NCI-H774 (cell line): ENCODE measurements at regions not wholly inside any gene's neighbourhood (a gene's known extent, or its start where the extent isn't known, plus 50 kb on each side); places are given as distances from the start of the nearest gene placed in this dataset.
"Not testable (repeated sequence)": the region's sequence is repeated elsewhere in the genome, so short reads cannot be mapped to it uniquely, and the experiment has no call there.

Experiments used
- DNase-seq: peaks from one replicate; lab custom pipeline; 2025; lab: John Stamatoyannopoulos, UW

DNA sequence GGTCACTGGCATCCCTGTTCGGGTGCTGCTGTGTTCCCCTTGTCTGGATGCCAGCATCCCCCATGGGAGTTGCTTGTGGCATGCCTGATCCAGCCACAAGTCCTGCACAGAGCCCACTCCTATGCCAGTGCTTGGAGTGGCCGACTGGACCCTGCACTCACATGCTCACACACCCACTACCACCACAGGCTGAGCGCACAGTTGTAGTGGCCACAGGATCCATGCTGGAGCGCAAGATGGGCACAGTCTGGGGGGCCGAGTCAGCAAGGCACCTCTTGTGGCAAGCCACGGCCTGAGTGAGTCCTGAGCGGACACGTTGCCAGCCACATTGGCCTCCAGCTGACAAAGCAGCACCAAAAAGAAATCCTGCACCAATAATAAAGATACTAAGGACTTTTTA, 661.6 kb upstream of the TMPRSS15 start:
- DNase-seq, result no peak

DNA sequence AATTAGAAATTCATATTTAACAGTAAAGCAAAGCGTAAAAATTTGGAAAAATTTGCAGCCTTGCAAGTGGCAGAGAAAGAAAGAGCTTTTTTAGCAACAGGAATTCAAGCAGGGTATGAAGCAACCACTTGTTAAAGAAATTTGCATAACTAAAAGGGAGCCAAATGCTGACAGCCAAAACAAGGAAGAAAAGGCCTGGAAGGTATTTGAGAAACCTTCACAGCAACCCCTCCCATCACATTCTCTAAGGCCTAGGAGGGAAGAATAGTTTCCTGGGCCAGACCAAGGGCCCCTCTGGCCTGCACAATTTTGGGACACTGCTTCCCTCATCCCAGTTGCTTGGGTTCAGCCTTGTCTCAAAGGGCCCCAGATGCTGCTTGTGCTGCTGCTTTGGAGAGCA, 672.4 kb upstream of the TMPRSS15 start:
- DNase-seq, result no peak

DNA sequence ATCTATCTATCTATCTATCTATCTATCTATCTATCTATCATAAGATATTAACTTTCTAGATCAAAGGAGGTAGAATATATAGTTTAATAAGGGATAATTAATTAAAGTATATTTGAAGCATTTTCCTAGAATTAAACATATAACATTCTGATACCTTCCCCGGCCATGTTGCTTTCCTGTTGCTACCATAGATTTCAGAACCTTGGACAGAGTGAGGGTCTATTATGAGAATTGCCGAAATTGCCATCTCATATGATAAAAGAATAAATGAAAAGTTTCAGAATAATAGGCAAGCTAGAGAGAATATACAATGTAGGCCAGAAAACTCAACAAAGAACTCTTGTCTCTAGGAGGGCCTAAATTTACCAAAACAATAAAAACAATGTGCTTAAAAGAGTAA, 706.1 kb upstream of the TMPRSS15 start:
- DNase-seq, result no peak

DNA sequence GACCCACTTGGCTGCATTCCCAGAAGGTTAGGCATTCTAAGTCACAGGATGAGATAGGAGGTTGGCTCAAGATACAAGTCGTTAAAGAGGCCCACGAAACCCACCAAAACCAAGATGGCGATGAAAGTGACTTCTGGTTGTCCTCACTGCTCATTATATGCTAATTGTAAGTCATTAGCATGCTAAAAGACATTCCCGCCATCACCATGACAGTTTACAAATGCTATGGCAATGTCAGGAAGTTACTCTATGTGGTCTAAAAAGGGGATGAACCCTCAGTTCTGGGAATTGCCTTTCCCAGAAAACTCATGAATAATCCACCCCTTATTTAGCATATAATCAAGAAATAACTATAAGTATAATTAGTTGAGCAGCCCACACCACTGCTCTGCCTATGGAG, 715.7 kb upstream of the TMPRSS15 start:
- not testable (repeated sequence) for DNase-seq

DNA sequence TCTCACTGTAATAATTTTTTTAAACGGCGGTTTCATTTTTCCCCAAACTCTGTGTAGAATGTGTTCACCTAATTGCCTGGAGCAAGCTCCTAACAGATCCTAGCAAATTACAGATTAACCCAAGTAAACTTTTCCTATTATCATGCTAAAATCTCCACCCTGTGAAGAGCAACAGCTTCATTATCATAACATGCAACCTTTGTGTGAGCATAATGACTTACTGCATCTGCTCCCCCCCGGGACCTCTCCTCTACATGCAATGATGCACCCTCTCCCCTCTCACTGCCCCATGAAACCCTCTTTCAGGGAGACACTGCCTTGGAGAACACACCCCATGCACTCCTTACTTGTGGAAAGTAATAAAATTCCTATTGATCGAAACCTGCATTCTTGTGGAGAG, 717.0 kb upstream of the TMPRSS15 start:
- DNase-seq, result no peak

DNA sequence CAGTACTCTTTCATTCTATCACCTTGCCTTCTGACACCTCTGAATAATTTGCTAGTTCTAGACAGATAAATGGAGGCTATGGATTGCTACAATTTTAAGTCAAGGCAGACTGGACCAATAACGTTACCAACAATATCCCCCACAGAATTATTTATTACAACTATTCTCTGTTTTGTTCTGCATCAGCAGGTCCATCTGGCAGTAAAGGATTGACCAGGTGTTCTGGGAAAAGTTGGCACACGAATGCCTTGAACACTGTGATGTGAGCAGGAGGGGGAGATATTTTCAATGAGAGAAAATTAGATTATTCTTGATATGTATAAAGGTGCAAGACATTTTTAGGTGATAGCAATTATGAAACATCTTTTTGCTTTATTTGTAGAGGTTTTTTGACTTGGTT, 718.8 kb upstream of the TMPRSS15 start:
- DNase-seq, result no peak

DNA sequence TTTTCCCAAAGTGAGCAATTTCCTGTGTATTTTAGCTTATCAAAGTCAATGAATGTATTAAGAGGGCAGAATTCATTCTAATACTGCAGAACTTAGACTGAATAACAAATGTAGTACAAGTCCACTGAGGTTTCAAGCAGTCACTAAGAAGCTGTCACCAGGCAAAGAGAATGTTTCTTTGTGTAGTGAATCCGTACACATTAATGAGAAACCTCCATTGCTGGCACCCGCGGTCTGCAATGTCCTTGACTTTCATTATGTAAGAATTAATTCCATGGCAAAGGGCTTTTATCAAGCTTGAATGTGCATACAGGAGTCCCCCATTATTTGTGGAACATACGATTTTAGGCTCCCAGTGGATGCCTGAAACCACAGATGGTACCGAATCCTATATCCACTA, 719.5 kb upstream of the TMPRSS15 start:
- no peak for DNase-seq

DNA sequence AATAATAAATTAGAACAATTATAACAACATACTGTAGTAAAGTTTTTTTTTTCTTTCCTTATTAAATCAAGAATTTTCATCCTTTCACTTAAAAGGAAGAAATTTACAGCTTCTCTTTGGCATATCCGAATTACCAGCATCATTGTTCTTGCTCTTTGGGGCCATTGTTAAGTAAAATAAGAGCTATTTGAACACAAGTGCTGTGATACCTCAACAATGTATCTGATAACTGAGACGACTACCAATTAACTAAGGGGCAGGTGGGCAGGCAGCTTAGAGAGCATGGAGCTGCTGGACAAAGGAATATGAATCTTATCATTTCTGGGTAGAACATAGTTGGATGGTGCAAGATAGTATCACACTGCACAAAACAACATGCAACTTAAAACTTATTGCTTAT, 719.9 kb upstream of the TMPRSS15 start:
- DNase-seq, result no peak

DNA sequence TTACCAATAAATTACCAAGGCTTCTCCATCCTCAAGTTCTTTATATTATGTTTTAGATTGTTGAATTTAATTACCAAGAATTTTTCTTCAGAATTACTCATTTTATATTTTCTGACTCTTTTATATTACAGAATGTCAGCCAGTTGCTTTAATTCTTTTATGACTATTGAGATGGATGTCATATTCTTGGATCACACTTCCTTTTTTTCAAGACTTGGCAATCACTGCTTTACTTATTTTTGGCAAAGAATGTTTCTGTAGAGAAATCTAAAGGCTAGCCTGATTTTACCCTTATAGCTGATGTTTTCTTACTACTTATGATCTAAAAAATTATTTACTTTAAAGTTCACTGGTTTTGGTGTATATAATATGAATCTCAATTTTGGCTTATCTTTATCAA, 721.1 kb upstream of the TMPRSS15 start:
- no peak for DNase-seq

DNA sequence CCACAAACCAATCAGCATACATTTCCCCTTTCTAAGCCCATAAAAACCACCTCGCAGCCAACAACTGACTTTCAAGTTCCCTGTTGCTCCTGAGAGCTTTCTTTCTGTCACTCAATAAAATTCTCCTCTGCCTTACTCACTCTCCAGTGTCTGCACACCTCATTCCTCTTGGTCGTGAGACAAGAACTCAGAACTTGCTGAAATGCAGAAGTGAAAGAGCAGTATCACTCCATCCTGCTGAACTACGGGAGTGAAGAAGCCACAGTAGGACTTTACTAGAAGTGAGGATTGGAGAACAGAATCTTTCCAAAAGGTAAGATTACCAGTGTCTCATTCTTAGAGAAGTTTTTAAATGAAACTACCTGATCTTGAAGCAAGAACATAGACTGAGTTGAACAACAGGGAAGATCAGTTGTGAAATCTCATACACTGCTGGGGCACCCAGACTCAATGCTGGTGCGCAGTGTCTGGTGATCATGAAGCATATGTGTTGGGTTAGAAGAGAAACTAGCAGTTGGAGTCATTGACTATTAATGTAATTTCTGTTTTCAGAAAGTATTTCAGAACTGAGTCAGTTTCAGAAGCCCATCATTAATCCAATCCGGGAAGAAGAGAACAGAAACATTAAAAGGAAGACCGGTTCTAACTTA, 726.9 kb upstream of the TMPRSS15 start:
- DNase-seq, result no peak

DNA sequence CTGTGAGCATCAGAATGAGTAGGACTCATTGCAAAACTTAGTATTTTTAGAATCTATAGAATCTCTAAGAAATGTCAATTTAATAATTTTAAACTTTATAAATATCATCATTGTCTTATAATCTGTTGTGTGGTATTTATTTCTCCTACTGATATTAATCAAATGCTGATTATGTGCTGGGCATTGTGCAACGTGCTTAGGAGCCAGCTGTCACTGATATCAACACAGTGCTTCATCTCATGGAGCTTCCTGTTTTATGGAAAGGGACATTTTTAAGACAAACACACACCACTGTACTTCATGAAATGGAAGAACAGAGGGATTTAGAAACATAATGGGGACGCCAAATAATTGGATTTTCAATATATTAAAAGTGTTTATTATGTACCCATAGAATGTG, 737.9 kb upstream of the TMPRSS15 start:
- no peak for DNase-seq

DNA sequence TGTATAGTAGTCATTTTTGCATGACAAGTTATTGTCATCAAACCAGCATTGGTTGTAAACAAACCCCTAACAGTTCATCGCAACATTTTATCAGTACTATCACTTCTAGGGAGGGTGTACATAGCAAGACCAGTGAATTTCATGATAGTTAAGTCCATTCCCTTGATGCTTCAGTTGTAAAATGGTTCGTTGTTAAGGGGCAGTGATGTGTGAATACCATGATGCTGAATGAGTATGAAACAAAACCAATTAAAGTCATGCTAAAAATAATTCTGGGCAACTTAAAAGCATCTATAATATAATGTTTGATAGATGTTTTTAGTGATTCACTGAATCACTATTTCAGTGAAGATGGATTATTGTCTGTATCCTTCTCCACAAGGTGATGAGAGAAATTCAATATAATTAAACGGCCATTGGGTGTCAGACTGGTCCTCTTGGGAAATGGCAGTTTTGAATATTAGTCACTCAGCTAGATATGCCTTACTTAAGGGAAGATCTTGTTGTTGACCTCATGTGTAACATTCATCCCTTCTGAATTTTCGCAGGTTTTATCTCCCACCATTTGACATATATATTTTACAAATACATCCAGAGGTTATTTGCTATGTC, 742.2 kb upstream of the TMPRSS15 start:
- DNase-seq, result no peak

DNA sequence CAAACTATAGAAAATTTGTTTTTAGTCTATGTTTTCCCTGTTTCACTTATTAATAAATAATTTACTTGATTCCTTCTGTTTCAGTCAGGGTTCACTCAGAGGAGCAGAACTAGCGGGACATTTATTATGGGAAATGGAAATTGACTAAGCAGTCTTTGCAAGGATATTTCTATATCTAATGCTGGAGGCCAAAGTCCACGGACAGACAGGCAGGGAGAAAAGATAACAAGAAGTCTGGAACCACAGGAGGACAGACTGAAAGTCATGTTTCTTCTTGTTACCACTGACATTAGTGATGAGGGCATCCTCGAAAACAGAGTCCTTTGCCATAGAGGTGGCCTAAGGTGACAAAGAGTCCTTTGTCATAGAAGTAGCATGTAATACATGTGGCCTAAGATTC, 744.5 kb upstream of the TMPRSS15 start:
- DNase-seq, result no peak

DNA sequence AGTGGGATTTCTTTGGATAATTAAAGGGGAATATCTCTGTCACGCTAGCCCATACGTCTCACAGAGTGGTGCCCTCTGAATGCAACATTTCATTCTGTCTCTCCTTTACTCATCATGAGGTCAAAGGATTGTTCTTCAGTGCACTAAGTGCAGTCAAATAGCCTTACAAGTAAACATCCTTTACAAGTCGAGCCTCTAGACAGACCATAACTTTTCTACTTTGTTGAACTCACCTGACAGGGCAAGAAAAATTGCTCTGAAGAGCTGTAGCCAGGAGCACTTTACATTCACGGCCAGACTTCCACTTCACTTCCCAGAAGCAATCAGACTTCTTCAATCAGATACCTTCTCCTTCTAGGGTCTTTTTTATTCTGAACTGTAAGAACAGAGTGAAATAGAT, 768.0 kb upstream of the TMPRSS15 start:
- DNase-seq, result no peak

DNA sequence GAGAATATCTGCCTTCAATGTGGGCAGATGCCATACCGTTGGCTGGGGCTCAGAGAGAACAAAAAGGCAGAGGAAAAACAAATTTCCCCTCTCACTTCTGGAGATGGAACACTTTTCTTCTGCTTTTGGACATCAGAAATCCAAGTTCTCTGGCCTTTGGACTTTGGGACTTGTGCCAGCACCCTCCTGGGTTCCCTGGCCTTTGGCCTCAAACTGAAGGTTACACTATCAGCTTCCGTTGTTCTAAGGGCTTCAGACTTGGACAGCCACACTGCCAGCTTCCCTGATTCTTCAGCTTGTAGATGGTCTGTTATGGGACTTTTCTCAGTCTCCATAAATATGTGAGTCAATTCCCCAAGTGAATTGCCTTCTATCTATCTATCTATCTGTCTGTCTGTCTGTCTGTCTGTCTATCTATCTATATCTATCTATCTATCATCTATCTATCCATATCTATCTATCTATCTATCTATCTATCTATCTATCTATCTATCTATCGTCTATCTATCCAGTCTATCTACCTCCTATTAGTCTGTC, 778.1 kb upstream of the TMPRSS15 start:
- no peak for DNase-seq

DNA sequence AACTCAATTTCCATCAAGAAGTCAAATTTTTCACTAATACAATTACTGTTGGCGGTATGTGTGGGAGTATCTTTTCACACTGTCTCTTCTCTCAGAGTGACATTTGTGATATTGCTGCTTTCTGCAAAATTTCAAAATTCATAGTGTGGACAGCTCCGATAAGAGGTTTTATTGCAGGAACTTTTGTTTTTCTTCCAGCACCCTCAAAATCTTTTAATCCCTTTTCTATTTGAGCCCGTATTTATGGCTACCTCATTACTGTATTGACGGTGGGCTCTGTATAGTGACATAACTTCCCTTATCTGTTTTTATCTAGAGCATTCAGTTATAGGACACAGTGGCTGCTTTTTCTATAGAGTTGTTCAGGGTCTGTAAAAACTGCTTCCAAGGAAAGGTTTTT, 794.4 kb upstream of the TMPRSS15 start:
- DNase-seq, result no peak

DNA sequence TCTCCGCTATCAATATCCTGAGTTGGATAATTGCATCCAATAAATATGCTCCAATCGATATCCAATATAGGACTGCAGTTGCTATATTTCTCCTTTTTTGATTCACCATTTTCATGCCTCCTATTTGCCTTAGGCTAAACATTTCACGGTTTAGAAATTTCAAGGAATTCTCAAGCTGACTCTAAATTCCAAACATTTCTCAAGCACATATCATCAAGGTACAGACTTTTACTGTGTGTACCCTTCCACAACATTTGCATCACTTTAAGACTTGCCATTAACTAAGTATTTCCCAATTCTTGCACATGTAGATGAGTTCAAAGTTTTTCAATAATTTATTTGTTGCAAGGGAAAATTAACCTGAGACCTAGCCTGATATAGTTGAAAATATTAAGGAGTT, 795.2 kb upstream of the TMPRSS15 start:
- DNase-seq, result no peak

DNA sequence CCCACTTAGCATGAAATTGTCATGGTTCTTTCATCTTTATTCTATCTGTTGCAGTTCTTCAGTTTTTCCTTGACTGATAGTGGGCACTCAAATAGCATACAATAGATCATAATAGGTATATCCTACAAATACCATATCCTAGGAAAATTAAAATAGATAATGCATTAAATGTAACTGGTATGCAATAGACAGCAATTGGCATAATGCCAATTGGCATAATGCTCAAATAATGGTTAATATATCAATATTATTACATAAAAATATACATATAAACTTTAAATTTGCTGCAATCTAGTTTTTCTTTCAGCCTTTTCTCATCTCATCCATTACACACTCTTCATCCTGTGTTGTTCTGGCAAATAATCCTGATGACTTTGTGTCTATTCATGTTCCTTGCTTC, 814.6 kb upstream of the TMPRSS15 start:
- DNase-seq, result no peak

DNA sequence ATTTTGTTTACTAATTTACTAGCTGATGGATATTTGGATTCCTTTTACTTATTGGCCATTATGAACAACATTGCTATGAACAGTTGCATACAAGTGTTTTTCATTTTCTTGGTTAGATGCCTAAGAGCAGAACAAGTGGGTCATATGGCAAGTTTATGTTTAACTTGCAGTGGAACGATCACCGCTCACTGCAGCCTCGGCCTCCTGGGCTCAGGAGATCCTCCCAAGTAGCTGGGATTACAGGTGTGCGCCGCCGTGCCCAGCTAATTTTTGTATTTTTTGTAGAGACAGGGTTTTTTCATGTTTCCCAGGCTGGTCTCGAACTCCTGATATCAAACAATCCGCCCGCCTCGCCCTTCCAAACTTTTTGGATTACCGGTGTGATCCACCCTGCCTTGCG, 820.5 kb upstream of the TMPRSS15 start:
- DNase-seq, result no peak

DNA sequence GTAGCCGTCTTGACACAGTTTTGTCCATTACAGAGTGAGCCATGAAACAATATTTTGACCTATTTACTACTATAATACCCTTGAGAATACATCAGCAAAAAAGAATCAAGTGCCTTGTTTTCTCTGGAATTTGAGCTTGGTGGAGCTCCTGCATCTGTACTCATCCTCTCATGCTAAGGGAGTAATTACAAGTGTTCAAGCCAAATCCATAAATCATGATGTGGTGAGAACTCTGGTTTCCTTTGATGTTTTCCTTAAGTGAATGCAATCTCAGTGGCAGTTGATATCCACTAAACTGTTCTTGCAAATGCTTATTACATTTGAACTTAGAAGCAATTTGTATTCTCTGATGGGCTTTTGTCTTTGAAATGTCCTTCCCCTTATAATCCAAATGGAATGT, 824.6 kb upstream of the TMPRSS15 start:
- DNase-seq, result no peak

DNA sequence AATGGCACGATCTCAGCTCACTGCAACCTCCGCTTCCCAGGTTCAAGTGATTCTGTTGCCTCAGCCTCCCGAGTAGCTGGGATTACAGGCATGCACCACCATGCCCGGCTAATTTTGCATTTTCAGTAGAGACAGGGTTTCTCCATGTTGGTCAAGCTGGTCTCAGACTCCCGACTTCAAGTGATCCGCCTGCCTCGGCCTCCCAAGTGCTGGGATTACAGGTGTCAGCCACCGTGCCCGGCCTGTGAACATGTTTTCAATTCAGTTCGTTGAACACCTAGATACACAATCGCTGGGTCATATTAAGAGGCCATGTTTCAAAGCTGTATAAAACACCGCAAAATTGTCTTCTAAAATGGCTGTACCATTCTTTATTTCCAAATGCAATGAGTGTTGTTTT, 830.3 kb upstream of the TMPRSS15 start:
- not testable (repeated sequence) for DNase-seq

DNA sequence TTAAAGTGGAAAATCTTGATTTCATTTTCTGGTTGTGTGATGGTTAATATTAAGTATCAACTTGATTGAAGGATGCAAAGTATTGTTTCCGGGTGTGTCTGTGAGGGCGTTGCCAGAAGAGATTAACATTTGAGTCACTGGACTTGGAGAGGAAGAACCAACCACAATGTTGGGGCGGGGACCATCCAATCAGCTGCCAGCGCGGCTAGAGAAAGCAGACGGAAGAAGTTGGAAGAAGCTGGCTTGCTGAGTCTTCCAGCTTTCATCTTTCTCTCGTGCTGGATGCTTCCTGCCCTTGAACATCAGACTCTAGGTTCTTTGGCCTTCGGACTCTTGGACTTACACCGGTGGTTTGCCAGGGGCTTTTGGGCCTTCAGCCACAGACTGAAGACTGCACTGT, 832.6 kb upstream of the TMPRSS15 start:
- DNase-seq, result no peak

DNA sequence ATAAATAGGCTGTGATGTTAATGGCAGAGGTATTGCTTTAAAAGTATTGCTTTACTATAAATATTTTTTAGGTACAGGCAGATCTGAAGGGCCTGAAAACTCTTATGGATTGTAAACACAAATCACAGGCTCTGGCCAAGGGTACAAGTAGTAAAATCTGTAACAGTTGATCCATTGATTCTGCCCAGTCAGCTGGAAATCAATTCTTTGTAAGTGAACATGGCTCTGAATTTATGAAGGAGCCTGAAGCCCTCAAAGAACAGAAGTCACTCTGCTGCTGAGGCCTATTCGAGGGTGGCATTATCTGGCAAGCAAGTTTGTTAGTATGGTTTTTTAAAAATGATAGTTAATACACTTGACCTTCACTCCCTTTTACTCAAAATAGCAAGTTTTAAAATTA, 834.0 kb upstream of the TMPRSS15 start:
- no peak for DNase-seq

DNA sequence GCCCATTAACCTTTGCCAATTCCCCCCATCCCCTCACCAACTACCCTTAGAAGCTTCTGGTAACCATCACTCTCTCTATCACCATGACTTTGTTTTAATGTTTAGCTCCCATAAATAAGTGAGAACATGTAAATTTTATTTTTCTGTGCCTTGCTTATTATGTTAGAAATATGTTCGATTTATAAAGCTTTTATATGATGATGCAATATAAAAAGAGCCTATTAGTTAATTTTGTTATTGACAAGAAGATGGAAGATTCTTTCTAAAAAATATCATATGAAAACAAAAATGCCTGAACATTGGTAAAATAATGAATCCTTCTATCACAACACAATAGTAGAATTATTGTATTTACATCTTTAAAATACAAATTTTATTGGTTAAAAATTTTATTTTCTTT, 836.1 kb upstream of the TMPRSS15 start:
- DNase-seq, result no peak
